Ascending aorta (tissue), 2 donors: ENCODE measurements at regions not wholly inside any gene's neighbourhood (a gene's known extent, or its start where the extent isn't known, plus 50 kb on each side); places are given as distances from the start of the nearest gene placed in this dataset.

Source experiments
- DNase-seq, 2 donors: peaks; one replicate each; pipeline ENCODE4 v3.0.0-alpha.2; 2019; ENCODE audit warnings: low spot score in 2 of 2
- H3K27ac ChIP-seq, 2 donors: fragments of 200-600 bp; sonication (generic); one replicate each; pipeline ENCODE4 v1.5.1; 2016 to 2017; ENCODE audit warnings: mild to moderate bottlenecking in 1 of 2
- H3K27me3 ChIP-seq: fragments of 200-600 bp; sonication (generic); one replicate; pipeline ENCODE4 v1.5.1; 2017
- H3K36me3 ChIP-seq, 2 donors: fragments of 200-600 bp; sonication (generic); one replicate each; pipeline ENCODE4 v1.5.1; 2016
- H3K4me1 ChIP-seq, 2 donors: fragments of 200-600 bp; sonication (generic); one replicate each; pipeline ENCODE4 v1.5.1; 2016 to 2017; ENCODE audit warnings: mild to moderate bottlenecking in 1 of 2
- H3K4me3 ChIP-seq, 2 donors: fragments of 200-600 bp; sonication (generic); one replicate each; pipeline ENCODE4 v1.5.1; 2016 to 2017; ENCODE audit warnings: mild to moderate bottlenecking in 1 of 2
- H3K9me3 ChIP-seq, 2 donors: fragments of 200-600 bp; sonication (generic); one replicate each; pipeline ENCODE4 v1.5.1; 2016
- intact Hi-C: fragments of 100-400 bp; cut with DNase I; formaldehyde crosslinking; loops from one replicate; pipeline ENCODE4 v1.15.1; 2023
- TF ChIP-seq, protein P1 (sequence below), 3 experiments: fragments of 200-600 bp in 2 of 3; fragments of 450-650 bp in 1 of 3; sonication (generic) in 2 of 3; IDR thresholded peaks; one replicate each; pipeline ENCODE4 v1.5.1; 2016 to 2019; ENCODE audit warnings: antibody characterized with exemption in 3 of 3, mild to moderate bottlenecking in 1 of 3, moderate library complexity in 1 of 3

- TF ChIP-seq, protein P1, sequence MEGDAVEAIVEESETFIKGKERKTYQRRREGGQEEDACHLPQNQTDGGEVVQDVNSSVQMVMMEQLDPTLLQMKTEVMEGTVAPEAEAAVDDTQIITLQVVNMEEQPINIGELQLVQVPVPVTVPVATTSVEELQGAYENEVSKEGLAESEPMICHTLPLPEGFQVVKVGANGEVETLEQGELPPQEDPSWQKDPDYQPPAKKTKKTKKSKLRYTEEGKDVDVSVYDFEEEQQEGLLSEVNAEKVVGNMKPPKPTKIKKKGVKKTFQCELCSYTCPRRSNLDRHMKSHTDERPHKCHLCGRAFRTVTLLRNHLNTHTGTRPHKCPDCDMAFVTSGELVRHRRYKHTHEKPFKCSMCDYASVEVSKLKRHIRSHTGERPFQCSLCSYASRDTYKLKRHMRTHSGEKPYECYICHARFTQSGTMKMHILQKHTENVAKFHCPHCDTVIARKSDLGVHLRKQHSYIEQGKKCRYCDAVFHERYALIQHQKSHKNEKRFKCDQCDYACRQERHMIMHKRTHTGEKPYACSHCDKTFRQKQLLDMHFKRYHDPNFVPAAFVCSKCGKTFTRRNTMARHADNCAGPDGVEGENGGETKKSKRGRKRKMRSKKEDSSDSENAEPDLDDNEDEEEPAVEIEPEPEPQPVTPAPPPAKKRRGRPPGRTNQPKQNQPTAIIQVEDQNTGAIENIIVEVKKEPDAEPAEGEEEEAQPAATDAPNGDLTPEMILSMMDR (IDR thresholded peaks at IDR 0.05): no peak
- H3K4me3 ChIP-seq: no peak overlapping the region
- no peaks in the 10 kb centered on the region for H3K36me3 ChIP-seq
- H3K4me1 ChIP-seq: no peaks in the 10 kb centered on the region
- H3K9me3 ChIP-seq: no peaks in the 10 kb centered on the region
- no peaks in the 10 kb centered on the region for H3K27me3 ChIP-seq
- H3K27ac ChIP-seq: no peak overlapping the region
- intact Hi-C loops: no loop called here
- no peak for DNase-seq
Observed at GRCh38 chr1:19547814-19548213, 62.5 kb upstream of the CAPZB start.

DNA sequence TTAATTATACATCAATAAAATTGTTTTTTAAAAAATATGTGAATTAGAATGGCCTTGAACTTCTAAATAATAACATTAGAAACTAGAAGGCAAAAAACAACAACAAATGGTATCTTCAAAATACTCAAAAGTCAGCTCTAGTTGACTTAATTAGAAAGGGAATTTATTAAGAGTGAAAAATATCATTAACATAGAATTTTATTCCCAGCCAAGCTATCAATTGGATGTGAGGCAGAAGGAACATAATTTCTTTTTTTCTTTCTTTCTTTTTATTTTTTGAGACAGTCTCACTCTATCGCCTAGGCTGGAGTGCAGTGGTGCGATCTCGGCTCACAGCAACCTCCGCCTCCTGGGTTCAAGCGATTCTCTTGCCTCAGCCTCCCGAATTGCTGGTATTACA, 51.2 kb upstream of the CAPZB start:
- no peak for DNase-seq
- peaks cover 0 to 9% of the 10 kb centered on the region in 2 donors for H3K9me3 ChIP-seq
- H3K36me3 ChIP-seq: no peaks in the 10 kb centered on the region
- intact Hi-C loops: no loop called here
- no peaks in the 10 kb centered on the region for H3K27me3 ChIP-seq
- TF ChIP-seq, protein P1 (IDR thresholded peaks at IDR 0.05): no peak
- no peaks in the 10 kb centered on the region for H3K4me1 ChIP-seq
- H3K27ac ChIP-seq: no peak overlapping the region
- no peak overlapping the region for H3K4me3 ChIP-seq

DNA sequence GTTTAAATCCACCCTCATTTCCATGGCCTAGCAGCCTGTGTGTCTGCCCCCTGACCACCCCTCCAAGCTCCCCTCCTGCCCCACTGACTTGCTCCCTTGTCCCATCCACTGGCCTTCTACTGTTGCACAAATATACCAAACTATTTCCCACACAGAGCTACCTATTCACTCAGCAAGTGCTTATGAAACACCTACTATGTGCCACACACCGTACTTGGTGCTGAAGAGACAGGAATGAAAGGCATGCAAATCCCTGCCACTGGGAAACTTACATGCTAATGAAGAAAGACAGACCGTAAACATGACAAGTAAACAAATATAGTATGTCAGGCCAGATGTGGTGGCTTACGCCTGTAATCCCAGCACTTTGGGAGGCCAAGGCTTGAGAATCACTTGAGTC, 49.9 kb upstream of the CAPZB start:
- Histone ChIP-seq H3K4me1 (no peaks in the 10 kb centered on the region), H3K9me3 (peaks cover 0 to 9% of the 10 kb centered on the region in 2 donors), H3K4me3 (no peak overlapping the region), H3K27me3 (no peaks in the 10 kb centered on the region), H3K27ac (no peak overlapping the region), H3K36me3 (no peaks in the 10 kb centered on the region)
- no peak for DNase-seq
- TF ChIP-seq, protein P1 (IDR thresholded peaks at IDR 0.05): no peak
- intact Hi-C loops: no loop called here
